HG03108 (cell line): ENCODE measurements at regions not wholly inside any gene's neighbourhood (a gene's known extent, or its start where the extent isn't known, plus 50 kb on each side); places are given as distances from the start of the nearest gene placed in this dataset.

Experiments
- ATAC-seq: cut with Tn5 transposase; IDR thresholded peaks from one replicate; pipeline ENCODE4 v1.9.1; 2021; ENCODE audit warnings: moderate library complexity; ENCODE audit not compliant: unreplicated experiment

- ATAC-seq, result no peak
These were observed 92.9 kb upstream of the SOD1 start for GRCh38 chr21:31566611-31567010.

DNA sequence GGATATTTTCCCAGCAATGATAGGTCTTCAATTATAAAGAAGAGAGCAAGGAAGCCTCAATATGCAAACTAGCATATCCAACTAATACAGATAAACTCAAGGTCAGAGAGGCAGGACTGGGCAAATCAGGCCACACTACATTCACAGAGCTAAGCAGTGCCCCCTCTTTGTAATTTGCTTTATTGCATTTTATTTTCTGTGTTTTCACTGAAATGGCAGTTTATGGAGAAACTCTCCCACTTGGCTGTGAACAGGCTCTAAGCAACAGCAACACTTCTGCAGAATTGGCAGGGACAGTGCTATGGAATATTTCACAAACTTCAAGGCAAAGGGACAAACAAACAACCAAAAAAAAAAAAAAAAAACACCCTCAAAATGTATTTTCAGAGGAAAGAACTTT, 93.4 kb upstream of the SOD1 start:
- no peak for ATAC-seq

DNA sequence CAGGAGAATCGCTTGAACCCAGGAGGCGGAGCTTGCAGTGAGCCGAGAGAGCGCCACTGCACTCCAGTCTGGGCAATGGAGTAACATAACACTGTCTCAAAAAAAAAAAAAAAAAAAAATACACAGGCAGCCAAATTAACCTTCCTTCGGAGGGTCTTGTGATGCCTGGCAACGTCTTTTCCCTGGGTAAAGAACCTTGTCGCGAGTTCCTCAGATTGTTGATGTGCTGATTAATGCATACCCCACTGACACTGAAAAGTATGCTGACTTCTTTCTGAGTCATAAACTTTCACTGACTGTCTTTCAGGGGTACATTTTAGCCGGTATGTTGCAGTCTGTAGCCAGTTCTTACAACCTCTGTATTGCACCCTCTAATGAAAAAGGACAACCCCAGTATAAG, 95.1 kb upstream of the SOD1 start:
- no peak for ATAC-seq

DNA sequence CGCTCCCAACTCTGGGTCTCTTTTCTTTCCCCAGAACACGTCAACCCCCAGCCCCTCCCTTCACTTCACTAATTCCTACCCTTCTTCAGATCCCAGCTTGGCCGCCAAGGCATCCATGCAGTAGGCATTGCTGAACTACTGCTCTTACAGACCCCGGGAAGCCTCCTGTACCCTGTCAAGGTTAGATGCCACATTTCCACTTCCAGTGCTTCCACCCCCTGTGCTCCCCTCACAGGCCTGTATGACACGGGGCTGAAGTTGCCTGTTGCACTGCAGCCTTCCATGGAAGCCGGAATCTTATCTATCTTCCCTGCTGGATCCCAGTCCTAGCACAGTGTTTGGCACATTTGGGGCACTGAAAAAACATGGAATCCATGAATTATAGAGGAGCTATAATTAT, 99.0 kb upstream of the SOD1 start:
- no peak for ATAC-seq

GRCh38 chr21:31559368-31560119, 99.9 kb upstream of the SOD1 start:
- peak; percentile 52 for ATAC-seq

- ATAC-seq, result peak; percentile 85
These were observed 100.5 kb upstream of the SOD1 start for GRCh38 chr21:31558962-31559367.

GRCh38 chr21:31558189-31558961, 101.1 kb upstream of the SOD1 start:
- no peak for ATAC-seq

DNA sequence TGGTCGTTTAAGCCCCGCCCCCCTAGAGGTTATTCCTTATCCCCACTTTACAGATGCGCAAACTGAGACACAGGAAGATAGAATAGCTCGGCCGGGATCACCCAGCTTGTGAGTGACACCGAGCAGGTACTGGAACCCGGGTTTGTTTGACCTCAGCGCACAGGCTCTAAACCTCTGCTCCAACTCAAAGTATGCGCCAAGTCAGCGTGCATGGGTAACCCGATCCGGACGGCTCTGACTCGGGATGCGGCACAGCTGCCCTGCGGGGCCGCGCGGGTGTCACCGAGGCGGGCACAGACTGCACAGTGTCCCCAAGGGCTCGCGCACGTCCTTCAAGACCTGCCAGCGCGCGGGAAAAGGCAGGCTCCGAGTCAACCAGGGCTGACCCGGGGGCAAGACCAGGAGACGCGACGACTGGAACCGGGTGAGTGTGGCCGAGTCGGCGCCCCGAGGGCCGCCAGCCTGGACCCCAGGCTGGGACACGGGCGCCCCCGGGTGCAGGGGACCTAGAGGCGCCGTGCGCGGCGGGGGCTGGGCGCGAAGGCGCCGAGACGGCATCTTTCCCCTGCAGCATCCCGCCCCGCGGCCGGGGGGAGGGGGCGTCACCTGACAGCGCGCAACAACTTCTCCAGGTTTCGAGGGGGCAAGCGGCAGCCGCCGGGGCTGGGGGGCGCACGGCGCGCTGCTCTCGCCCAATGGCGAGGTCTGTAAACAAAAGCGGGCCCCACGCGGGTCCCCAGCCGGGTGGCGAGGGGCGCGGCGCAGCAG, 101.9 kb upstream of the SOD1 start:
- no peak for ATAC-seq

DNA sequence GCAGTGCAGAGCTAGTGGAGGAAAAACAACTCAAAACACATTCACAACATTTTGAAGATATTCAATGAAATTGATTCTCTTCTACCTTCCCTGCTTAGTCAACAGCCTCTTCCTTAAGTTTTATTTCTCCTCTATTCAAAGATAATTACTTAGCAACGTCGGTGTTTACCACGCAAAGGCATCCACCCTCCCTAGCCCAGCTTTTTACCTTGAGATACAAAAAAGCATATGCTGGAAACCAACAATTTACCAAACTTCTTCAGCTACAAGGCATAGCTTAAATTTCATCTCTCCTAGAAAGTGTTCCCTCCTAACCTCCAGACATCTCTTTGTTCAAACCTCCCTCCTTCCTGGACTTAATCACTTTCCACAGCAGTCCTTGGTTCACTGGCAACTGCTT, 102.8 kb upstream of the SOD1 start:
- no peak for ATAC-seq

DNA sequence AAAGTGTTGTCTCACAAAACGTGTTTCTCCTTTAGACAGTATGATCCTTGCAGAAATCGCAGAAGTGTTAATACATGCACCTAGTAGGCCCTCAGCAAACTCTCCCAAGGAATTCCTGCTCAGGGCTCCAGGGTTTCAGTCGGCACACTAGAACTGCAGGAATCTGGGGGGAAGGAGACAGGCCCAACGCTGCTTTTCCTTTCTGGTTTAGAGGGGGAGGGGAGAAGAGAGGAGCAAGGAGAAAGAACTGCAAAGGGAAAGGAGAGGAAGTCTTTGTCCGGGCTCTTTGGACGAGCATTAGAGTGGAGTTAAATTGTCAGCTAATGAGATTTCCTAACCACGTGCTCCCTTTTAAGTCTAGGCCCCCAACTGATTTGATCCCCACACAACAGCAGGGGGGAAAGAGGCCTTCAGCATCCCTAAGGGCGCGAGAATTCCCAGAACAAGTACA, 103.7 kb upstream of the SOD1 start:
- no peak for ATAC-seq

GRCh38 chr21:31554511-31555022, 104.9 kb upstream of the SOD1 start:
- peak; percentile 66 for ATAC-seq

GRCh38 chr21:31553926-31554325, 105.6 kb upstream of the SOD1 start:
- no peak for ATAC-seq

DNA sequence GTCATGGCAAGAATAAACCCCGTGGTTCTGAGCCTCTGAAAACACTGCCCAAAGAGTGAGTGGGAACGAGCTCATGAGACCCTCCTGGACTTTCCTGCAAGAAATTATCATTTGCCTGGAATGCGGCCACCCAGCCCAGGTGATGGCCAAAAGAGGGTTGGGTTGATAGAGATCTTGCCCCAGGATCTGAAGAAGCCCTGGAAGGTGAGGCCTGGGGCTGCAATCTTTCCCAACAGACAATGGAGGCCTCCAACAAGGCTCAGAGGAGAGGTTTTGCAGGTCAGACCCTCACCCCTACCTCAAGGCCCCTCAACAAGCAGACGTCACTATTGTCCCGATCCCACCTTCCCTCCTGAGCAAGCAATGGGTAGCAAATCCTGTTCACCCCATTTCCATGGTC, 106.0 kb upstream of the SOD1 start:
- ATAC-seq, result no peak

GRCh38 chr21:31552826-31553225, 106.7 kb upstream of the SOD1 start:
- no peak for ATAC-seq

GRCh38 chr21:31550070-31550469, 109.4 kb upstream of the SOD1 start:
- ATAC-seq, result no peak

- no peak for ATAC-seq
These were observed 110.8 kb upstream of the SOD1 start for GRCh38 chr21:31548688-31549087.

DNA sequence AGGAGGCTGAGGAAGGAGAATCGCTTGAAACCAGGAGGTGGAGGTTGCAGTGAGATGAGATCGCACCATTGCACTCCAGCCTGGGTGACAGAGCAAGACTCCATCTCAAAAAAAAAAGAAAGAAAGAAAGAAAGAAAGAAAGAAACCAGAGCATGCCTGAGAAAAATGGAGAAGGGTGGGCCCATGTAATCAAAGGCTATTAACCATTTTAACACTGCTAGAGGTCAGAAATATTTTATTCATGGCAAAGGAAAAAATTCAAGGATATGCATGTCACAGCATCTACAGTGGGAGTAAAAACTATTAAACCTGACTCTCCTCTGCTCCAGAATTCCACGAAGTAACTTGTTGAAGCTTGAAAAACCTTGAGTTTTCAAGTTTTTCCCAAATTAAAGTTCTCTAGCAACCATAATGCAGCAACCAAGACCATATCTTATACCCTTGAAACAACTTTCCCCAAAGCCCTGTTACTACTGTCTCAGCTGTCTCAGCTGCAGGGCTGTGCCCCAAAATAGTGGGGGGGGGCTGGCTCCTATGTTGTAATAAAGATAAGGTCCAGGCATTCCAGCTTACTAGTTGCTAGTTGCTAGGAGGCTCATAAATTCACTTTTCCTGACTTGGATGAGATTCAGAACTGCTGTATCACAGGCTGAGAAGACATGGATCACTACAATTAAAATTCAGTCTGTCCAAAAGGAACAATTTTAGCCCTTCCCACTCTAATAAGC, 112.9 kb upstream of the SOD1 start:
- ATAC-seq, result no peak

DNA sequence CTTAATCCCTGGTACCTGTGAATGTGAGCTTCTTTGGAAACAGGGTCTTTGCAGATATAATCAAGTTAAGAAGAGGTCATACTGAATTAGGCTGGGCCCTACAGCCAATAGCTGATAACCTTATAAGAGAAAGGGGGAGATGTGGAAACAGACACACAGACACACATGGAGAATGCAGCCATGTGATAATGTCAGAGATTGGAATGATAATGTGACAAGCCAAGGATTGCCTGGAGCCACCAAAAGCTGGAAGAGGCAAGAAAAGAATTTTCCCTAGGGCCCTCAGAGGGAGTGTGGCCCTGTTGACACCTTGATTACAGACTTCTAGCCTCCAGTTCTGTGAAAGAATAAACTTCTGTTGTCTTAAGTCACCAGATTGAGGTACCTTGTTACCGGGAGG, 114.5 kb upstream of the SOD1 start:
- ATAC-seq, result no peak

DNA sequence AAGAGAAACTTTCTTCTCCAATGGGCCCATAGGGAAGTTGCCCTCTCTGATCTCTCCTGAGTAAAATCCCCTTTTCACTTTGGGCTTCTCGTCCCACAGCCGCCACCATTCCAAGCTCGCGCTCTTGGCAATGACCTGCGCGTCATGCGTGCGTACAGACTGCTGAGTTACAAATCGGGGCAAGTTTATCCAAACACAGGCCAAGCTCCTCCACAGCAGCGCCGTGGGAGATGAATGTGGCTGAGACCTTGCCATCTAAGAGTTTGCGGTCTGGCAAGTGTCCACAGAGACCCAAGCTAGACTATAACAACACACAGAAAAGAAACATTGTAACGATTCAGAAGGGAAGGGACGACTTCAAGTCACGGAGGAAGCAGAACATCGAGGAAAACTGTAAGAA, 116.3 kb upstream of the SOD1 start:
- no peak for ATAC-seq

GRCh38 chr21:31538816-31539215, 120.7 kb upstream of the SOD1 start:
- ATAC-seq, result no peak
